Type B pancreatic cell (in vitro differentiated cells): ENCODE measurements at regions not wholly inside any gene's neighbourhood (a gene's known extent, or its start where the extent isn't known, plus 50 kb on each side); places are given as distances from the start of the nearest gene placed in this dataset.

Experiments
- DNase-seq: peaks from one replicate; pipeline ENCODE4 v3.0.0; 2021; ENCODE audit warnings: mixed read lengths; ENCODE audit not compliant: unreplicated experiment; ENCODE audit errors: extremely low spot score
- H3K27ac Mint-ChIP-seq: 2 replicates; pipeline ENCODE4 v1.8.0; 2021; ENCODE audit warnings: mild to moderate bottlenecking, mixed read lengths
- H3K27me3 Mint-ChIP-seq: 2 replicates; pipeline ENCODE4 v1.8.0; 2021; ENCODE audit warnings: mixed read lengths
- H3K36me3 Mint-ChIP-seq: 2 replicates; pipeline ENCODE4 v1.8.0; 2021; ENCODE audit warnings: mixed read lengths
- H3K4me1 Mint-ChIP-seq: one replicate; pipeline ENCODE4 v1.8.0; 2021; ENCODE audit warnings: mixed read lengths; ENCODE audit not compliant: unreplicated experiment
- H3K4me3 Mint-ChIP-seq: 2 replicates; pipeline ENCODE4 v1.8.0; 2021; ENCODE audit warnings: mild to moderate bottlenecking, mixed read lengths
- H3K9me3 Mint-ChIP-seq: 2 replicates; pipeline ENCODE4 v1.8.0; 2021; ENCODE audit warnings: mixed read lengths
- TF ChIP-seq, protein P1 (sequence below): fragments of 200-600 bp; sonication (generic); conservative IDR thresholded peaks from 2 replicates; pipeline ENCODE4 v1.5.0; 2021; ENCODE audit warnings: antibody characterized with exemption, mild to moderate bottlenecking

DNA sequence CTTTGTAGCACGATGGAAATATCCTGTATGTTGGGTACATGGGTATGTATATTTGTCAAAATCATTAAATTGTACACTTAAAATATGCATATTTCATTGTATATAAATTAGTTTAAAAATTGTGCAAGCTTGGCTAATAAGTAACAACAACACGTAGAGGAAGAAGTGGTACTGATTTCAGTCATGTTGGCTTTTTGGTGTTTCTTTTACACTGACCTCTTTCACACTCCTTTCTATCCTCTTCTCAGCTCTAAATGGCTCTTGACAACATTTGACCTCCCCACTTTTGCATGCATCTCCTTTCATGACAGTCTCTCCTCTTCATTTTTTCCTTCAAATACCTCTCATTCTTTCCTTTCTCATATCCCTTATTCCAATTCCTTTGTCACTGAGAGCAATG lies 801.4 kb upstream of the ZEB2 start:
- Mint-ChIP-seq H3K9me3 (peaks cover 5% of the 10 kb centered on the region), H3K4me1 (peaks cover 10% of the 10 kb centered on the region), H3K27ac (no peak overlapping the region), H3K36me3 (no peaks in the 10 kb centered on the region), H3K4me3 (no peak overlapping the region), H3K27me3 (peaks cover 4% of the 10 kb centered on the region)
- TF ChIP-seq, protein P1, sequence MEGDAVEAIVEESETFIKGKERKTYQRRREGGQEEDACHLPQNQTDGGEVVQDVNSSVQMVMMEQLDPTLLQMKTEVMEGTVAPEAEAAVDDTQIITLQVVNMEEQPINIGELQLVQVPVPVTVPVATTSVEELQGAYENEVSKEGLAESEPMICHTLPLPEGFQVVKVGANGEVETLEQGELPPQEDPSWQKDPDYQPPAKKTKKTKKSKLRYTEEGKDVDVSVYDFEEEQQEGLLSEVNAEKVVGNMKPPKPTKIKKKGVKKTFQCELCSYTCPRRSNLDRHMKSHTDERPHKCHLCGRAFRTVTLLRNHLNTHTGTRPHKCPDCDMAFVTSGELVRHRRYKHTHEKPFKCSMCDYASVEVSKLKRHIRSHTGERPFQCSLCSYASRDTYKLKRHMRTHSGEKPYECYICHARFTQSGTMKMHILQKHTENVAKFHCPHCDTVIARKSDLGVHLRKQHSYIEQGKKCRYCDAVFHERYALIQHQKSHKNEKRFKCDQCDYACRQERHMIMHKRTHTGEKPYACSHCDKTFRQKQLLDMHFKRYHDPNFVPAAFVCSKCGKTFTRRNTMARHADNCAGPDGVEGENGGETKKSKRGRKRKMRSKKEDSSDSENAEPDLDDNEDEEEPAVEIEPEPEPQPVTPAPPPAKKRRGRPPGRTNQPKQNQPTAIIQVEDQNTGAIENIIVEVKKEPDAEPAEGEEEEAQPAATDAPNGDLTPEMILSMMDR: no peak
- DNase-seq: no peak

DNA sequence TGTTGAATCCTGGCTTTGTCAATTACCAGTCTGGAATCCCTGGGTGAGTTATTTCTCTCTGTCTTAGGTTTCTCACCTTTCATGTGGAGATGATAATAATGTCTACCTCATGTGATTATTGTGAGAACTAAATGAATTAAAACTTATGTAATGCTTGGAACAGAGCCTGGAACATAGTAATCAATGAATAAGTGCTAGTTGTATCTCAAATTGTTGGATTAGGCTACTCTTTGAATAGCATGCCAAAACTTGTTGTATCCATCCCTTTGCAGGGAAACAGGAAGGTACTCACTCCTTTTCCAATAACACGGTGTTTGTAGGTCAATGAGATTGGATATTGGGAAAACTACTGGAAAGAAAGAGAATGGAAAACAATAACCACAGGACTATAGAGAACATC lies 796.6 kb upstream of the ZEB2 start:
- no peak for DNase-seq
- TF ChIP-seq, protein P1: no peak

GRCh38 chr2:145315053-145315452 lies 795.1 kb upstream of the ZEB2 start:
- Mint-ChIP-seq H3K27me3 (no peaks in the 10 kb centered on the region), H3K4me3 (no peak overlapping the region), H3K36me3 (no peaks in the 10 kb centered on the region), H3K4me1 (no peaks in the 10 kb centered on the region), H3K9me3 (peaks cover 5% of the 10 kb centered on the region), H3K27ac (no peak overlapping the region)
- DNase-seq: no peak
- TF ChIP-seq, protein P1: no peak

More for the DNA sequence above, 796.6 kb upstream of the ZEB2 start:
- Mint-ChIP-seq H3K36me3 (no peaks in the 10 kb centered on the region), H3K27ac (no peak overlapping the region), H3K9me3 (peaks cover 5% of the 10 kb centered on the region), H3K4me1 (no peaks in the 10 kb centered on the region), H3K27me3 (no peaks in the 10 kb centered on the region), H3K4me3 (no peak overlapping the region)

DNA sequence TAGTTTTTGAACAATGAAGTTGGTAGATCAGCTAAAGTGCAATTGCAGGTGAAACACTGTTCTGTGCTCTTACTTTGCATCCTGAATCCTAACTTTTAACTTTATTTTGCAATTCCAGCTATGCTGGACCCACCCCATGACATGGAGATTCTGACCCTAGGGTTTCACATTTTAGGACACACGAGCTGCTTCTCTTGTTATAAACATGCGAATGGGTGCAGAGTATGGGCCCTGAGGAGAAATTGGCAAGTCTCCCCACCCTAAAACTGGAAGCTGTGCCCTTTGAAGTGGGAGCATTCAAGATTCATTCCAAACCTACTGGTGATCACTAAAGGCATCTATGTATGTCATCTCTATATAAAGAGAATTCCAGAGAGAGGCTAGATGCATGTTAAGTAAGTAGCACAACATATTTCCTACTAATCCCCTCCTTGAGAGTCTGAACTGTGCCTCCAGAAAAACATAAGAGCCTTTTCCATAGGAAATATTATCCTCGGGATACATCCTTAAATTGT lies 794.3 kb upstream of the ZEB2 start:
- Mint-ChIP-seq H3K9me3 (peaks cover 5% of the 10 kb centered on the region), H3K4me3 (no peak overlapping the region), H3K36me3 (no peaks in the 10 kb centered on the region), H3K27ac (no peak overlapping the region), H3K4me1 (no peaks in the 10 kb centered on the region), H3K27me3 (no peaks in the 10 kb centered on the region)
- no peak for DNase-seq
- TF ChIP-seq, protein P1: no peak

DNA sequence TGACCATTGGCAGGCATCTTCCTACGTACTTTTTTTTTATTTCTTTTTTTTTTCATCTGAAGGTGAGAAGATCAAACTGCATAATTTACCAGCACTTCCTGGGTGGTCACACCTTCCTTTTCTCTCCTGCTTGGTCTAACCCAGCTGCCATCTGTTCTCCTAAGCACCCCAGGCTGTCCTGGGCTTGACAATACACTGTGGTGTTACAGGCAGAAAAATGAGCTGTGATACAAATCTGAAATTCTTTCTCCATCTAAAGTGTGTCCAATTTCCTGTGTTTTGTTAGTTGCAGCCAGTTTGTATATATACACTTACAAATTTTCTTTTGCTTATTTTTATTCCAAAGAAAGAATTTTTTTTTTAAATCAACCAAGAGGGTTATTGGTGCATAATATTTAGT lies 786.0 kb upstream of the ZEB2 start:
- no peak overlapping the region for H3K4me3 Mint-ChIP-seq
- H3K9me3 Mint-ChIP-seq: no peaks in the 10 kb centered on the region
- H3K27me3 Mint-ChIP-seq: no peaks in the 10 kb centered on the region
- no peak for DNase-seq
- H3K36me3 Mint-ChIP-seq: no peaks in the 10 kb centered on the region
- no peaks in the 10 kb centered on the region for H3K4me1 Mint-ChIP-seq
- TF ChIP-seq, protein P1: no peak
- no peak overlapping the region for H3K27ac Mint-ChIP-seq

GRCh38 chr2:145304501-145304900 lies 784.6 kb upstream of the ZEB2 start:
- no peak for DNase-seq
- Mint-ChIP-seq H3K27ac (no peak overlapping the region), H3K9me3 (no peaks in the 10 kb centered on the region), H3K4me1 (peaks cover 3% of the 10 kb centered on the region), H3K36me3 (no peaks in the 10 kb centered on the region), H3K4me3 (no peak overlapping the region), H3K27me3 (peaks cover under 1% of the 10 kb centered on the region)
- TF ChIP-seq, protein P1: no peak
